HG03066 (cell line): ENCODE measurements at regions not wholly inside any gene's neighbourhood (a gene's known extent, or its start where the extent isn't known, plus 50 kb on each side); places are given as distances from the start of the nearest gene placed in this dataset.

Source experiments
- ATAC-seq: cut with Tn5 transposase; IDR thresholded peaks from one replicate; pipeline ENCODE4 v1.9.1; 2021; ENCODE audit warnings: low read depth; ENCODE audit not compliant: unreplicated experiment

- no peak for ATAC-seq
Observed at GRCh38 chr9:86667307-86667706, 280.0 kb downstream of the GAS1 start.

- no peak for ATAC-seq
Observed at GRCh38 chr9:86665416-86665815, 281.9 kb downstream of the GAS1 start.

- no peak for ATAC-seq
Observed at GRCh38 chr9:86664603-86665002, 282.7 kb downstream of the GAS1 start.

- no peak for ATAC-seq
Observed at GRCh38 chr9:86663905-86664304, 283.4 kb downstream of the GAS1 start.

GRCh38 chr9:86662890-86663468, 284.3 kb downstream of the GAS1 start:
- ATAC-seq, result no peak

GRCh38 chr9:86660146-86660943, 287.0 kb downstream of the GAS1 start:
- no peak for ATAC-seq

GRCh38 chr9:86659413-86660046, 287.8 kb downstream of the GAS1 start:
- no peak for ATAC-seq

GRCh38 chr9:86655147-86655546, 292.2 kb downstream of the GAS1 start:
- ATAC-seq, result no peak

GRCh38 chr9:86653466-86653865, 293.8 kb downstream of the GAS1 start:
- no peak for ATAC-seq

- no peak for ATAC-seq
Observed at GRCh38 chr9:86652736-86653135, 294.6 kb downstream of the GAS1 start.

- no peak for ATAC-seq
Observed at GRCh38 chr9:86649913-86650312, 295.7 kb upstream of the TUT7 start.

- ATAC-seq, result no peak
Observed at GRCh38 chr9:86648828-86649170, 294.6 kb upstream of the TUT7 start.

GRCh38 chr9:86648156-86648827, 294.1 kb upstream of the TUT7 start:
- no peak for ATAC-seq

GRCh38 chr9:86645303-86645702, 291.1 kb upstream of the TUT7 start:
- ATAC-seq, result no peak

GRCh38 chr9:86644675-86645034, 290.4 kb upstream of the TUT7 start:
- ATAC-seq, result no peak

GRCh38 chr9:86643946-86644674, 289.9 kb upstream of the TUT7 start:
- no peak for ATAC-seq

- no peak for ATAC-seq
Observed at GRCh38 chr9:86642721-86643120, 288.5 kb upstream of the TUT7 start.

GRCh38 chr9:86641970-86642369, 287.8 kb upstream of the TUT7 start:
- no peak for ATAC-seq

- ATAC-seq, result no peak
Observed at GRCh38 chr9:86639899-86640379, 285.7 kb upstream of the TUT7 start.

- ATAC-seq, result no peak
Observed at GRCh38 chr9:86639287-86639686, 285.1 kb upstream of the TUT7 start.

- ATAC-seq, result no peak
Observed at GRCh38 chr9:86638109-86638508, 283.9 kb upstream of the TUT7 start.
